GM12878 (cell line): ENCODE measurements at regions not wholly inside any gene's neighbourhood (a gene's known extent, or its start where the extent isn't known, plus 50 kb on each side); places are given as distances from the start of the nearest gene placed in this dataset.

Experiments
- ATAC-seq: fragments of 200-7000 bp; cut with Tn5 transposase; 3 replicates; pipeline ENCODE4 v1.9.1; 2020; ENCODE audit warnings: mild to moderate bottlenecking, moderate library complexity
- BruUV-seq: library from RNA; stranded (reverse); fragments of 400-500 nt; replicated peaks from 2 replicates; lab custom pipeline; 2021; lab: Mats Ljungman, UMichigan
- CTCF ChIA-PET: fragments of 300-600 bp; sonication (Branson Sonifier 250); formaldehyde crosslinking; extraction: SDS; loops from one replicate; lab custom pipeline; 2021; ENCODE audit warnings: inconsistent platforms; lab: Yijun Ruan, JAX
- POLR2A ChIA-PET: fragments of 350-600 bp; formaldehyde crosslinking; extraction: SDS; loops from one replicate; lab custom pipeline; 2021; ENCODE audit warnings: inconsistent platforms; lab: Charles Lee
- RAD21 ChIA-PET: fragments of 300-600 bp; sonication (Branson Sonifier 250); formaldehyde crosslinking; loops from one replicate; lab custom pipeline; 2023; ENCODE audit warnings: antibody characterized with exemption; ENCODE audit not compliant: unreplicated experiment; lab: Charles Lee
- SMC1A ChIA-PET: fragments of 300-600 bp; sonication (Branson Sonifier 250); formaldehyde crosslinking; loops from one replicate; lab custom pipeline; 2023; ENCODE audit not compliant: unreplicated experiment, uncharacterized antibody; lab: Charles Lee
- DNase-seq: peaks from one replicate; pipeline ENCODE4 v3.0.0-alpha.2; 2011; ENCODE audit warnings: low read depth, low spot score
- FAIRE-seq: peaks from 3 replicates; lab custom pipeline; 2011; peaks lifted over from hg19 to GRCh38; lab: Jason Lieb, UNC
- H2AFZ ChIP-seq: 2 replicates; pipeline ENCODE4 v1.6.0; 2011; ENCODE audit warnings: low read depth, low read length, control low read depth; ENCODE audit not compliant: control insufficient read depth
- H3K27ac ChIP-seq: 2 replicates; pipeline ENCODE4 v1.5.1; 2011; ENCODE audit warnings: control low read depth; ENCODE audit not compliant: control insufficient read depth, insufficient read depth
- H3K27me3 ChIP-seq, 2 experiments: replicated peaks in 1 of 2; 2 replicates each; pipeline versions ENCODE4 v1.6.0 to v1.6.1; 2011; ENCODE audit warnings: low read length in 1 of 2; ENCODE audit not compliant: control insufficient read depth in 2 of 2, insufficient read depth in 2 of 2
- H3K36me3 ChIP-seq, 2 experiments: 2 replicates each; pipeline ENCODE4 v1.5.1; 2011; ENCODE audit warnings: low read length in 1 of 2; ENCODE audit not compliant: control insufficient read depth in 2 of 2, insufficient read depth in 2 of 2
- H3K4me1 ChIP-seq: 2 replicates; pipeline ENCODE4 v1.6.1; 2011; ENCODE audit warnings: mild to moderate bottlenecking, low read length, moderate library complexity, mixed read lengths; ENCODE audit not compliant: control insufficient read depth, insufficient read depth
- H3K4me2 ChIP-seq: 2 replicates; pipeline ENCODE4 v1.6.0; 2011; ENCODE audit warnings: control low read depth; ENCODE audit not compliant: control insufficient read depth, insufficient read depth
- H3K4me3 ChIP-seq: fragments of 200-600 bp; sonication (generic); 2 replicates; pipeline ENCODE4 v1.5.1; 2016
- H3K79me2 ChIP-seq: 2 replicates; pipeline ENCODE4 v1.6.0; 2011; ENCODE audit warnings: low read length; ENCODE audit not compliant: control insufficient read depth, insufficient read depth
- H3K9ac ChIP-seq: 2 replicates; pipeline ENCODE4 v1.8.0; 2011; ENCODE audit warnings: low read length, control low read depth, mixed read lengths; ENCODE audit not compliant: control insufficient read depth, insufficient read depth
- H3K9me3 ChIP-seq: replicated peaks from 3 replicates; pipeline ENCODE4 v1.5.1; 2011; ENCODE audit warnings: mild to moderate bottlenecking, low read length; ENCODE audit not compliant: control insufficient read depth, insufficient read depth
- H4K20me1 ChIP-seq: 2 replicates; pipeline ENCODE4 v1.6.0; 2011; ENCODE audit not compliant: control insufficient read depth, insufficient read depth
- BMI1 ChIP-seq: fragments of 450-650 bp; IDR thresholded peaks from 2 replicates; pipeline ENCODE4 v1.6.1; 2016; ENCODE audit warnings: mild to moderate bottlenecking, moderate library complexity, borderline replicate concordance
- EGR1 ChIP-seq, 2 experiments: IDR thresholded peaks; 1 replicate in 1 of 2; 2 replicates in 1 of 2; pipeline ENCODE4 v1.6.1; 2011 to 2012; ENCODE audit warnings: low read depth in 2 of 2, low read length in 2 of 2, borderline replicate concordance in 1 of 2, mild to moderate bottlenecking in 1 of 2, moderate library complexity in 1 of 2
- ESRRA ChIP-seq: IDR thresholded peaks from 2 replicates; pipeline ENCODE4 v1.6.1; 2012; ENCODE audit warnings: mild to moderate bottlenecking, low read length, improper control_type of control experiment
- HDGF ChIP-seq: fragments of 450-650 bp; IDR thresholded peaks from 2 replicates; pipeline ENCODE4 v1.6.1; 2016; ENCODE audit warnings: antibody characterized with exemption
- KAT2A ChIP-seq: conservative IDR thresholded peaks from 2 replicates; pipeline ENCODE4 v1.6.1; 2011; ENCODE audit warnings: low read depth, low read length; ENCODE audit not compliant: control insufficient read depth
- NFIC ChIP-seq: IDR thresholded peaks from 2 replicates; pipeline ENCODE4 v1.6.1; 2012; ENCODE audit warnings: low read depth, mild to moderate bottlenecking, inconsistent platforms, low read length, moderate library complexity
- NFYB ChIP-seq: IDR thresholded peaks from 2 replicates; pipeline ENCODE4 v1.6.1; 2011; ENCODE audit warnings: low read depth, mild to moderate bottlenecking, low read length, improper control_type of control experiment, moderate library complexity; ENCODE audit not compliant: insufficient read depth
- NRF1 ChIP-seq: conservative IDR thresholded peaks from 2 replicates; pipeline ENCODE4 v1.6.1; 2011; ENCODE audit warnings: mild to moderate bottlenecking, low read depth, low read length, improper control_type of control experiment
- POLR2A ChIP-seq: IDR thresholded peaks from 2 replicates; pipeline ENCODE4 v1.6.1; 2011; ENCODE audit warnings: low read depth, mild to moderate bottlenecking, low read length
- RBBP5 ChIP-seq: fragments of 200-600 bp; sonication (generic); conservative IDR thresholded peaks from 2 replicates; pipeline ENCODE4 v1.6.1; 2016
- SMAD1 ChIP-seq: fragments of 450-650 bp; IDR thresholded peaks from 2 replicates; pipeline ENCODE4 v1.6.1; 2018; ENCODE audit warnings: mild to moderate bottlenecking, low read depth; ENCODE audit not compliant: partially characterized antibody
- STAT1 ChIP-seq: fragments of 450-650 bp; conservative IDR thresholded peaks from 2 replicates; pipeline ENCODE4 v1.6.1; 2014; ENCODE audit warnings: antibody characterized with exemption, mild to moderate bottlenecking
- TCF12 ChIP-seq: IDR thresholded peaks from 2 replicates; pipeline ENCODE4 v1.6.1; 2011; ENCODE audit warnings: low read depth, mild to moderate bottlenecking, low read length
- WGBS: methylation state at CpG from one replicate; pipeline ENCODE4 v1.1.6; 2016; ENCODE audit warnings: low lambda C conversion rate; ENCODE audit not compliant: insufficient replicate concordance, insufficient coverage; ENCODE audit errors: missing lambda C conversion rate; 5-methylcytosine and 5-hydroxymethylcytosine counted together
- in situ Hi-C: fragments of 300-500 bp; cut with MboI; formaldehyde crosslinking; loops from 9 replicates; pipeline ENCODE4 v1.14.3; 2018; ENCODE audit warnings: mixed read lengths
- intact Hi-C: fragments of 100-400 bp; cut with micrococcal nuclease; formaldehyde crosslinking; loops from one replicate; pipeline ENCODE4 v1.14.2; 2022; ENCODE audit not compliant: unreplicated experiment
- TF ChIP-seq, protein P1 (sequence below): fragments of 150-350 bp; IDR thresholded peaks from 2 replicates; pipeline ENCODE4 v1.6.1; 2014; ENCODE audit warnings: mild to moderate bottlenecking, low read depth, low read length
- TF ChIP-seq, protein P2 (sequence below): IDR thresholded peaks from 2 replicates; pipeline ENCODE4 v1.6.1; 2012; ENCODE audit warnings: low read length, inconsistent platforms
- TF ChIP-seq, protein P3 (sequence below): IDR thresholded peaks from 2 replicates; pipeline ENCODE4 v1.6.1; 2012; ENCODE audit warnings: improper control_type of control experiment, low read depth, low read length; ENCODE audit not compliant: insufficient replicate concordance

DNA sequence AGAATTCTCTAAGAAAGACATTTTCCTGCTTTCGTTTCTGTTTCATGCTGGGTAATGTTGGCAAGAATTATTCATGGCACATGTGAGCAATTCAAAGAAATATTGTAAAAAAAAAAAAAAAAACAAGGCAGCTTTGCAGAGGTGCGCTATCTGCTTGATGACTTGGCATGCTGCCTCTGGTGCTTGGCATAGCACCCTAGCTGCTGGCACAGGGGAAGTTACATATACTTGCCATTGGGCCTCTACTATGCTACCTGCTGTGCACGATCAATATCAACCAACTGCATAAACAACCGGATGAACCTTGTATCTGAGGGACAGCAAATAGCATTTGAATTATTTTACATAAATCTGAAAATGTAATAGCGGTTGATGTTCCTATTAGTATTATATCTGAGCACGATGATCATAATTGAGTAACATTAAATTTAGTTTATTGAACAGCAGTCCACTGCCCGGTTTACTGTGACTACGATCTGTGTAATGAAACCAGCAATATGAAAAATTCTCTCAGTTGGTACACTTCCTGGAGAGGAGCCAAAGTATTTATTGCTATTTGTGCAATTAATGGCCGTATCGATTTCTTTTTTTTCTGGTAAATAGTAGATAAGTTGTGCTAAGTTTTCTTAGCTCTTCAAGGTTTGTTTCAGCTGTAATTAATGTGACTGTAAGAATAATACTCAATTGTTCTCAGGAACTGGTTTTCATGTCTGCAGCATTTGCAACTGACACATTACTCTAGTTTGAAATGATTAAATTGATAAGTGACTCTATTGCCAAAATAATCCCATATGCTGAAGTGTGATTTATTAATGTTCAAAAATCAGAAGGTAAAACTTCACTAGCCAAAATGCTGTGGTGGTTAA, 717.3 kb downstream of the DACH1 start:
- H3K4me2 ChIP-seq = no peak overlapping the region
- FAIRE-seq = no peak
- no peak overlapping the region for H3K4me3 ChIP-seq
- no peaks in the 10 kb centered on the region for H3K9me3 ChIP-seq
- ChIA-PET SMC1A (interaction anchor here (0.8 to 1.5 kb wide), 2 partner anchors 14 to 18 kb away, joined by 3 read pairs; no protein-coding TSS in a partner anchor), RAD21 (no interaction called here), CTCF (no interaction called here), POLR2A (interaction anchor here (0.6 kb wide), 1 partner anchor 599 kb away, joined by 3 read pairs; no protein-coding TSS in a partner anchor)
- H3K4me1 ChIP-seq = no peaks in the 10 kb centered on the region
- H3K9ac ChIP-seq = no peak overlapping the region
- no peaks in the 10 kb centered on the region for H3K79me2 ChIP-seq
- 52% methylated on average over 10 of the region's 10 CpGs for WGBS
- intact Hi-C loops = no loop called here
- in situ Hi-C loops = no loop called here
- TF ChIP-seq NFYB = no peak
- no peak for TF ChIP-seq EGR1 (IDR thresholded peaks at IDR 0.05; ENCODE audit: borderline replicate concordance in 1 of 2, low read depth in 2 of 2, low read length in 2 of 2)
- TF ChIP-seq, protein P1, sequence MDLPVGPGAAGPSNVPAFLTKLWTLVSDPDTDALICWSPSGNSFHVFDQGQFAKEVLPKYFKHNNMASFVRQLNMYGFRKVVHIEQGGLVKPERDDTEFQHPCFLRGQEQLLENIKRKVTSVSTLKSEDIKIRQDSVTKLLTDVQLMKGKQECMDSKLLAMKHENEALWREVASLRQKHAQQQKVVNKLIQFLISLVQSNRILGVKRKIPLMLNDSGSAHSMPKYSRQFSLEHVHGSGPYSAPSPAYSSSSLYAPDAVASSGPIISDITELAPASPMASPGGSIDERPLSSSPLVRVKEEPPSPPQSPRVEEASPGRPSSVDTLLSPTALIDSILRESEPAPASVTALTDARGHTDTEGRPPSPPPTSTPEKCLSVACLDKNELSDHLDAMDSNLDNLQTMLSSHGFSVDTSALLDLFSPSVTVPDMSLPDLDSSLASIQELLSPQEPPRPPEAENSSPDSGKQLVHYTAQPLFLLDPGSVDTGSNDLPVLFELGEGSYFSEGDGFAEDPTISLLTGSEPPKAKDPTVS = no peak
- TF ChIP-seq NFIC = no peak
- no peak for TF ChIP-seq SMAD1
- no peak for TF ChIP-seq ESRRA
- TF ChIP-seq, protein P2, sequence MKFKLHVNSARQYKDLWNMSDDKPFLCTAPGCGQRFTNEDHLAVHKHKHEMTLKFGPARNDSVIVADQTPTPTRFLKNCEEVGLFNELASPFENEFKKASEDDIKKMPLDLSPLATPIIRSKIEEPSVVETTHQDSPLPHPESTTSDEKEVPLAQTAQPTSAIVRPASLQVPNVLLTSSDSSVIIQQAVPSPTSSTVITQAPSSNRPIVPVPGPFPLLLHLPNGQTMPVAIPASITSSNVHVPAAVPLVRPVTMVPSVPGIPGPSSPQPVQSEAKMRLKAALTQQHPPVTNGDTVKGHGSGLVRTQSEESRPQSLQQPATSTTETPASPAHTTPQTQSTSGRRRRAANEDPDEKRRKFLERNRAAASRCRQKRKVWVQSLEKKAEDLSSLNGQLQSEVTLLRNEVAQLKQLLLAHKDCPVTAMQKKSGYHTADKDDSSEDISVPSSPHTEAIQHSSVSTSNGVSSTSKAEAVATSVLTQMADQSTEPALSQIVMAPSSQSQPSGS = no peak
- no peak for TF ChIP-seq RBBP5
- TF ChIP-seq BMI1 = no peak
- TF ChIP-seq STAT1 = no peak
- no peak for TF ChIP-seq HDGF
- TF ChIP-seq POLR2A = no peak
- TF ChIP-seq, protein P3, sequence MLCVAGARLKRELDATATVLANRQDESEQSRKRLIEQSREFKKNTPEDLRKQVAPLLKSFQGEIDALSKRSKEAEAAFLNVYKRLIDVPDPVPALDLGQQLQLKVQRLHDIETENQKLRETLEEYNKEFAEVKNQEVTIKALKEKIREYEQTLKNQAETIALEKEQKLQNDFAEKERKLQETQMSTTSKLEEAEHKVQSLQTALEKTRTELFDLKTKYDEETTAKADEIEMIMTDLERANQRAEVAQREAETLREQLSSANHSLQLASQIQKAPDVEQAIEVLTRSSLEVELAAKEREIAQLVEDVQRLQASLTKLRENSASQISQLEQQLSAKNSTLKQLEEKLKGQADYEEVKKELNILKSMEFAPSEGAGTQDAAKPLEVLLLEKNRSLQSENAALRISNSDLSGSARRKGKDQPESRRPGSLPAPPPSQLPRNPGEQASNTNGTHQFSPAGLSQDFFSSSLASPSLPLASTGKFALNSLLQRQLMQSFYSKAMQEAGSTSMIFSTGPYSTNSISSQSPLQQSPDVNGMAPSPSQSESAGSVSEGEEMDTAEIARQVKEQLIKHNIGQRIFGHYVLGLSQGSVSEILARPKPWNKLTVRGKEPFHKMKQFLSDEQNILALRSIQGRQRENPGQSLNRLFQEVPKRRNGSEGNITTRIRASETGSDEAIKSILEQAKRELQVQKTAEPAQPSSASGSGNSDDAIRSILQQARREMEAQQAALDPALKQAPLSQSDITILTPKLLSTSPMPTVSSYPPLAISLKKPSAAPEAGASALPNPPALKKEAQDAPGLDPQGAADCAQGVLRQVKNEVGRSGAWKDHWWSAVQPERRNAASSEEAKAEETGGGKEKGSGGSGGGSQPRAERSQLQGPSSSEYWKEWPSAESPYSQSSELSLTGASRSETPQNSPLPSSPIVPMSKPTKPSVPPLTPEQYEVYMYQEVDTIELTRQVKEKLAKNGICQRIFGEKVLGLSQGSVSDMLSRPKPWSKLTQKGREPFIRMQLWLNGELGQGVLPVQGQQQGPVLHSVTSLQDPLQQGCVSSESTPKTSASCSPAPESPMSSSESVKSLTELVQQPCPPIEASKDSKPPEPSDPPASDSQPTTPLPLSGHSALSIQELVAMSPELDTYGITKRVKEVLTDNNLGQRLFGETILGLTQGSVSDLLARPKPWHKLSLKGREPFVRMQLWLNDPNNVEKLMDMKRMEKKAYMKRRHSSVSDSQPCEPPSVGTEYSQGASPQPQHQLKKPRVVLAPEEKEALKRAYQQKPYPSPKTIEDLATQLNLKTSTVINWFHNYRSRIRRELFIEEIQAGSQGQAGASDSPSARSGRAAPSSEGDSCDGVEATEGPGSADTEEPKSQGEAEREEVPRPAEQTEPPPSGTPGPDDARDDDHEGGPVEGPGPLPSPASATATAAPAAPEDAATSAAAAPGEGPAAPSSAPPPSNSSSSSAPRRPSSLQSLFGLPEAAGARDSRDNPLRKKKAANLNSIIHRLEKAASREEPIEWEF = no peak
- TF ChIP-seq KAT2A = no peak
- TF ChIP-seq TCF12 = no peak
- TF ChIP-seq NRF1 = no peak
- BruUV-seq = no TSS peak
- no peak overlapping the region for H2AFZ ChIP-seq
- no peak for DNase-seq
- no peak overlapping the region for H3K27ac ChIP-seq
- H4K20me1 ChIP-seq = no peaks in the 10 kb centered on the region
- no peaks in the 10 kb centered on the region for H3K36me3 ChIP-seq
- H3K27me3 ChIP-seq = no peaks in the 10 kb centered on the region
- no peak for ATAC-seq
